HepG2 (cell line): ENCODE measurements at regions not wholly inside any gene's neighbourhood (a gene's known extent, or its start where the extent isn't known, plus 50 kb on each side); places are given as distances from the start of the nearest gene placed in this dataset.
A peak's percentile ranks its signal among the peaks of the same experiment; 100 is the strongest.

Experiments used
- CBFB ChIP-seq: sonication (generic); formaldehyde crosslinking; IDR thresholded peaks from 2 replicates; pipeline ENCODE4 v1.4.0; 2020; ENCODE audit warnings: missing genetic modification reagents
- CHD4 ChIP-seq: fragments of 200-600 bp; sonication (generic); IDR thresholded peaks from 2 replicates; pipeline ENCODE4 v1.7.0; 2017; ENCODE audit warnings: mild to moderate bottlenecking, low read length, borderline replicate concordance
- CREM ChIP-seq, 2 experiments: sonication (generic) in 1 of 2; formaldehyde crosslinking in 1 of 2; IDR thresholded peaks; 2 replicates each; pipeline versions ENCODE4 v1.4.0 to v1.6.1; 2016 to 2020; ENCODE audit warnings: antibody characterized with exemption in 1 of 2, mild to moderate bottlenecking in 1 of 2, missing genetic modification reagents in 1 of 2
- EEA1 ChIP-seq: sonication (generic); formaldehyde crosslinking; IDR thresholded peaks from 2 replicates; pipeline ENCODE4 v1.5.1; 2020; ENCODE audit warnings: mild to moderate bottlenecking, missing genetic modification reagents, borderline replicate concordance
- EP300 ChIP-seq, 3 experiments: sonication (generic) in 1 of 3; formaldehyde crosslinking in 1 of 3; IDR thresholded peaks; 2 replicates each; pipeline versions ENCODE4 v1.5.1 to v1.6.1; 2011 to 2020; ENCODE audit warnings: low read depth in 2 of 3, low read length in 2 of 3, borderline replicate concordance in 1 of 3, improper control_type of control experiment in 1 of 3, mild to moderate bottlenecking in 1 of 3, missing genetic modification reagents in 1 of 3, moderate library complexity in 1 of 3
- FOXJ3 ChIP-seq: sonication (generic); formaldehyde crosslinking; IDR thresholded peaks from 2 replicates; pipeline ENCODE4 v1.4.0; 2020; ENCODE audit warnings: missing genetic modification reagents, mild to moderate bottlenecking, borderline replicate concordance
- GFI1 ChIP-seq: sonication (generic); formaldehyde crosslinking; IDR thresholded peaks from 2 replicates; pipeline ENCODE4 v1.5.0; 2020; ENCODE audit warnings: missing genetic modification reagents, mild to moderate bottlenecking, borderline replicate concordance
- NBN ChIP-seq: fragments of 450-650 bp; conservative IDR thresholded peaks from 2 replicates; pipeline ENCODE4 v1.6.1; 2017
- NR1H2 ChIP-seq: sonication (generic); formaldehyde crosslinking; IDR thresholded peaks from 2 replicates; pipeline ENCODE4 v1.8.1; 2022; ENCODE audit warnings: low read depth, missing genetic modification reagents, borderline replicate concordance
- PHF20 ChIP-seq: sonication (generic); formaldehyde crosslinking; IDR thresholded peaks from 2 replicates; pipeline ENCODE4 v1.5.0; 2020; ENCODE audit warnings: mild to moderate bottlenecking, missing genetic modification reagents
- PHF21A ChIP-seq: sonication (generic); formaldehyde crosslinking; IDR thresholded peaks from 2 replicates; pipeline ENCODE4 v1.5.0; 2020; ENCODE audit warnings: mild to moderate bottlenecking, missing genetic modification reagents
- RFX5 ChIP-seq: IDR thresholded peaks from 2 replicates; pipeline ENCODE4 v1.6.1; 2011; ENCODE audit warnings: low read depth, low read length, improper control_type of control experiment
- SOX13 ChIP-seq, 3 experiments: fragments of 450-650 bp in 1 of 3; sonication (generic) in 1 of 3; formaldehyde crosslinking in 1 of 3; IDR thresholded peaks in 2 of 3; conservative IDR thresholded peaks in 1 of 3; 2 replicates each; pipeline versions ENCODE4 v1.5.0 to v1.6.1; 2016 to 2020; ENCODE audit warnings: antibody characterized with exemption in 1 of 3, mild to moderate bottlenecking in 1 of 3, missing compliant biosample characterization in 1 of 3, missing genetic modification reagents in 1 of 3, moderate library complexity in 1 of 3
- TBX3 ChIP-seq: fragments of 450-650 bp; IDR thresholded peaks from 2 replicates; pipeline ENCODE4 v1.6.1; 2017; ENCODE audit warnings: antibody characterized with exemption, mild to moderate bottlenecking, inconsistent platforms, borderline replicate concordance
- THAP11 ChIP-seq: IDR thresholded peaks from 2 replicates; pipeline ENCODE4 v1.6.1; 2016; ENCODE audit warnings: missing biosample characterization, missing genetic modification reagents
- WIZ ChIP-seq: sonication (generic); formaldehyde crosslinking; IDR thresholded peaks from 2 replicates; pipeline ENCODE4 v1.5.1; 2020; ENCODE audit warnings: mild to moderate bottlenecking, missing genetic modification reagents
- ZNF484 ChIP-seq: sonication (generic); formaldehyde crosslinking; IDR thresholded peaks from 2 replicates; pipeline ENCODE4 v1.5.1; 2020; ENCODE audit warnings: mild to moderate bottlenecking, low read depth, missing genetic modification reagents, borderline replicate concordance
- ZNF570 ChIP-seq: sonication (generic); formaldehyde crosslinking; IDR thresholded peaks from 2 replicates; pipeline ENCODE4 v1.4.0; 2020; ENCODE audit warnings: mild to moderate bottlenecking, missing genetic modification reagents, borderline replicate concordance
- ZNF615 ChIP-seq: sonication (generic); formaldehyde crosslinking; IDR thresholded peaks from 2 replicates; pipeline ENCODE4 v1.5.0; 2020; ENCODE audit warnings: mild to moderate bottlenecking, missing genetic modification reagents, borderline replicate concordance
- TF ChIP-seq, protein P1 (sequence below): IDR thresholded peaks from 2 replicates; pipeline ENCODE4 v1.6.1; 2012; ENCODE audit warnings: low read depth, low read length, improper control_type of control experiment
- TF ChIP-seq, protein P2 (sequence below): sonication (generic); formaldehyde crosslinking; IDR thresholded peaks from 2 replicates; pipeline ENCODE4 v1.8.0; 2022; ENCODE audit warnings: missing genetic modification reagents, low read depth, mild to moderate bottlenecking, borderline replicate concordance
- TF ChIP-seq, protein P3 (sequence below): sonication (generic); formaldehyde crosslinking; IDR thresholded peaks from 2 replicates; pipeline ENCODE4 v1.4.0; 2020; ENCODE audit warnings: mild to moderate bottlenecking, low read depth, missing genetic modification reagents
- TF ChIP-seq, protein P4 (sequence below): sonication (generic); formaldehyde crosslinking; IDR thresholded peaks from 2 replicates; pipeline ENCODE4 v1.4.0; 2020; ENCODE audit warnings: missing genetic modification reagents; ENCODE audit errors: not compliant biosample characterization

DNA sequence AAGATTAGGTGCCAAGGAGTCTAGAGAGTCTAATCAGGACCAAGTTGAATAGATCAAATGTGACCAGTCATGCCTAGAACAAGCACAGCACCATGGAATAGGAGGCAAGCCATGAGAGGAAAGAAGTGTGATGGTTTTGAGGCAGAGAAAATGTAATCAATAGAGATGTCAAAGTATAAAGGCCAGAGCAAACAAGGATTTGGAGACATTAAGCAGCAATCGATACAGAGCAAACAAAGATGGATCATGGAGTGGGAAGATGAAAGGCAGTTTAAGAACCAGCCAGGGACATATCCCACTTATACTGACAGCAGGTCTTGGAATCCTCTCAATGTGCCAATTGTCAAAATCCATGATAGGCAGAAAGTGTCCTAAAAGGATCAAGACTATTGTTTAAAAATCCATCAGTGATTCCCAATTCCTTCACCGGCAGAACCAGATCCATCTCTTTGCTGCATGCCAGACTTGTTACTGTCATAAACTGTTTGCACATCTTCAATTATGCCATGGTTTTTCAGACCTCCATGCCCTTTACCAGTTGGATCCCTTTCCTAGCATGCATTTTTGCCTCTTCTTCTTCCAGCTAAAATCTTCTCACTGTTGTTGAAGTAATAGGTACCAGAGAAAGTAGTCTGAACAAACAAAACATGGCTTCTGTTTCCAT is 520.7 kb upstream of the ARX start (continued):
- TF ChIP-seq, protein P1, sequence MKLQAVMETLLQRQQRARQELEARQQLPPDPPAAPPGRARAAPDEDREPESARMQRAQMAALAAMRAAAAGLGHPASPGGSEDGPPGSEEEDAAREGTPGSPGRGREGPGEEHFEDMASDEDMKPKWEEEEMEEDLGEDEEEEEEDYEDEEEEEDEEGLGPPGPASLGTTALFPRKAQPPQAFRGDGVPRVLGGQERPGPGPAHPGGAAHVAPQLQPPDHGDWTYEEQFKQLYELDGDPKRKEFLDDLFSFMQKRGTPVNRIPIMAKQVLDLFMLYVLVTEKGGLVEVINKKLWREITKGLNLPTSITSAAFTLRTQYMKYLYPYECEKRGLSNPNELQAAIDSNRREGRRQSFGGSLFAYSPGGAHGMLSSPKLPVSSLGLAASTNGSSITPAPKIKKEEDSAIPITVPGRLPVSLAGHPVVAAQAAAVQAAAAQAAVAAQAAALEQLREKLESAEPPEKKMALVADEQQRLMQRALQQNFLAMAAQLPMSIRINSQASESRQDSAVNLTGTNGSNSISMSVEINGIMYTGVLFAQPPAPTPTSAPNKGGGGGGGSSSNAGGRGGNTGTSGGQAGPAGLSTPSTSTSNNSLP: peak; percentile 98
- TF ChIP-seq ZNF484 (CRISPR knock-in tag) (no peak), CHD4 (no peak), PHF21A (0 out of 2 replicates have a peak, but pooled peaks have one; percentile 20), CBFB (CRISPR knock-in tag) (no peak), ZNF570 (CRISPR knock-in tag) (no peak), NR1H2 (CRISPR knock-in tag) (no peak), FOXJ3 (CRISPR knock-in tag) (peak; percentile 67; the same call in 1 of the 2 replicates), EEA1 (CRISPR knock-in tag) (no peak), WIZ (CRISPR knock-in tag) (no peak), THAP11 (0 out of 2 replicates have a peak, but pooled peaks have one; percentile 16), SOX13 (IDR thresholded peaks at IDR 0.05) (peak; percentile 72), SOX13 (CRISPR knock-in tag; conservative IDR thresholded peaks at IDR 0.05 in 1 of 2, IDR thresholded peaks at IDR 0.05 in 1 of 2) (peak in 1 of 2 experiments; percentile 85; a peak in 2 of 4 replicates), ZNF615 (CRISPR knock-in tag) (no peak), RFX5 (no peak), EP300 (IDR thresholded peaks at IDR 0.05; ENCODE audit: low read depth in 2 of 2, low read length in 2 of 2) (peak in 1 of 2 experiments; percentile 68; a peak in 2 of 4 replicates), EP300 (CRISPR knock-in tag; IDR thresholded peaks at IDR 0.05; ENCODE audit: borderline replicate concordance) (no peak), PHF20 (CRISPR knock-in tag) (no peak), NBN (no peak), CREM (IDR thresholded peaks at IDR 0.05) (peak; percentile 61; the same call in 1 of the 2 replicates), CREM (CRISPR knock-in tag; IDR thresholded peaks at IDR 0.05) (no peak), GFI1 (CRISPR knock-in tag) (0 out of 2 replicates have a peak, but pooled peaks have one; percentile 30), TBX3 (peak; percentile 81)
- TF ChIP-seq, protein P2, sequence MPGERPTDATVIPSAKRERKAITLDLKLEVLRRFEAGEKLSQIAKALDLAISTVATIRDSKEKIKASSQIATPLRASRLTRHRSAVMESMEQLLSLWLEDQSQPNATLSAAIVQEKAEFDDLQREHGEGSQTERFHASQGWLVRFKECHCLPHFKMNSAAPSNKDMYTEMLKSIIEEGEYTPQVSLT (CRISPR knock-in tag): no peak
- TF ChIP-seq, protein P3, sequence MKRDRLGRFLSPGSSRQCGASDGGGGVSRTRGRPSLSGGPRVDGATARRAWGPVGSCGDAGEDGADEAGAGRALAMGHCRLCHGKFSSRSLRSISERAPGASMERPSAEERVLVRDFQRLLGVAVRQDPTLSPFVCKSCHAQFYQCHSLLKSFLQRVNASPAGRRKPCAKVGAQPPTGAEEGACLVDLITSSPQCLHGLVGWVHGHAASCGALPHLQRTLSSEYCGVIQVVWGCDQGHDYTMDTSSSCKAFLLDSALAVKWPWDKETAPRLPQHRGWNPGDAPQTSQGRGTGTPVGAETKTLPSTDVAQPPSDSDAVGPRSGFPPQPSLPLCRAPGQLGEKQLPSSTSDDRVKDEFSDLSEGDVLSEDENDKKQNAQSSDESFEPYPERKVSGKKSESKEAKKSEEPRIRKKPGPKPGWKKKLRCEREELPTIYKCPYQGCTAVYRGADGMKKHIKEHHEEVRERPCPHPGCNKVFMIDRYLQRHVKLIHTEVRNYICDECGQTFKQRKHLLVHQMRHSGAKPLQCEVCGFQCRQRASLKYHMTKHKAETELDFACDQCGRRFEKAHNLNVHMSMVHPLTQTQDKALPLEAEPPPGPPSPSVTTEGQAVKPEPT (CRISPR knock-in tag): no peak
- TF ChIP-seq, protein P4, sequence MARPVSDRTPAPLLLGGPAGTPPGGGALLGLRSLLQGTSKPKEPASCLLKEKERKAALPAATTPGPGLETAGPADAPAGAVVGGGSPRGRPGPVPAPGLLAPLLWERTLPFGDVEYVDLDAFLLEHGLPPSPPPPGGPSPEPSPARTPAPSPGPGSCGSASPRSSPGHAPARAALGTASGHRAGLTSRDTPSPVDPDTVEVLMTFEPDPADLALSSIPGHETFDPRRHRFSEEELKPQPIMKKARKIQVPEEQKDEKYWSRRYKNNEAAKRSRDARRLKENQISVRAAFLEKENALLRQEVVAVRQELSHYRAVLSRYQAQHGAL (CRISPR knock-in tag): no peak
